Activated naive CD4-positive, alpha-beta T cell treated with anti-CD3 and anti-CD28 coated beads, Interleukin-2, amount 50 U/mL, for 16 hours (primary cell): ENCODE measurements at regions not wholly inside any gene's neighbourhood (a gene's known extent, or its start where the extent isn't known, plus 50 kb on each side); places are given as distances from the start of the nearest gene placed in this dataset.

ENCODE experiments used
- DNase-seq: peaks from one replicate; pipeline ENCODE4 v3.0.0-alpha.2; 2020

DNA sequence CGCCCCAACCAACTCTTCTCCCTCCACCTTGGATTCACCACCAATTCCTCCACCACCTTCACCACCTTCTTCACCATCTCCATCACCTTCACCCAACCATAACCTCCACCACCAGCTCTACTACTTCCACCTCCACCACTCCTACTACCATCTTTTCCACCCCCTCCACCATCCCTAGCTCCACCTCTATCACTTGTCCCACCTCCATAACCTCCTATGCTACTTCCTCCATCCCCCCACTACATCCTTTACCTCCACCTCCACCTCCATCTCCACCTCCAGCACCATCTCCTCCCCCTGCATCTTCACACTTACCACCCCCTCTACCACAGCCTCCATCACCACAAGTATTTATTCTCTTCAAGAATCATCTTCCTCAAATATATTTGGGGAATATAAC lies 254.9 kb upstream of the EGLN3 start:
- no peak for DNase-seq

DNA sequence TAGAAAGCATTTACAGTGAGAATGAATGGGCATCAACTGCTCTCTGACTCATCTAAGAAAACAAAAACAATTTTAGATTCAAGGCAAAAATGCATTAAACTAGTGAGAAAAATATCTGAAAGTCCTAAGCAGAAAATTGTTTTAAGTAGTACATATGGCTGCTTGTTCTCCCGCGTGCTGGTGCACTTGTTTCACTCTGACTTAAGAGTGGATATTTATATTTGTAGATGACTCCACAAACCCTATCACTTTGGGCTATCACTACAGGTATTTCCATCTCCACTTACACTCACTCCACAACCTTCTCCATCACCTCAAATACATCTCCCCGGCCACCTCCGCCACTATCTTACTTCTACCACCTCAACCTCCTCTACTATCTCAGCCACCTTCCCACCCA lies 253.9 kb upstream of the EGLN3 start:
- DNase-seq = no peak

DNA sequence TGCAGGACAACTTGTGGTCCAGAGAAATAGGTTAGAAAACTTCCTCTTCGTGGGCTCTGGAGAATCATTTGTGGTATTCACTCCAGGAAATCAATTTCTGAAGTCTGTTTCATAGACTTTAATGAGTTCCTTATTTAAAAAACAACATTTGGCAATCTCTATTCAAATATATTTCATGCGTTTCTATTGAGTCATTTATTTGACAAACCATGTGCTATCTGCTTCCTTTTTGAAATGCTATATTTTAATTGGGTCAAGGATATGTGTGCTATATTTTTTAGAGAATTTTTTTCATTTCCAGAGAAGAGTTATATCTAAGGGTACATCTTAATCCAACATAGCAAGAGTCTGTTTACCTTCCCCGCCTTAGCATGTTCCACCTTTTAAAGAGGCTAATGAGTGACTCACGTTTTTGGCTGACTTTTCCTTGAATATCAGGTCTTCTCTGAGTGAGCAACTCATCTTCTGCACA lies 252.4 kb upstream of the EGLN3 start:
- DNase-seq = no peak

DNA sequence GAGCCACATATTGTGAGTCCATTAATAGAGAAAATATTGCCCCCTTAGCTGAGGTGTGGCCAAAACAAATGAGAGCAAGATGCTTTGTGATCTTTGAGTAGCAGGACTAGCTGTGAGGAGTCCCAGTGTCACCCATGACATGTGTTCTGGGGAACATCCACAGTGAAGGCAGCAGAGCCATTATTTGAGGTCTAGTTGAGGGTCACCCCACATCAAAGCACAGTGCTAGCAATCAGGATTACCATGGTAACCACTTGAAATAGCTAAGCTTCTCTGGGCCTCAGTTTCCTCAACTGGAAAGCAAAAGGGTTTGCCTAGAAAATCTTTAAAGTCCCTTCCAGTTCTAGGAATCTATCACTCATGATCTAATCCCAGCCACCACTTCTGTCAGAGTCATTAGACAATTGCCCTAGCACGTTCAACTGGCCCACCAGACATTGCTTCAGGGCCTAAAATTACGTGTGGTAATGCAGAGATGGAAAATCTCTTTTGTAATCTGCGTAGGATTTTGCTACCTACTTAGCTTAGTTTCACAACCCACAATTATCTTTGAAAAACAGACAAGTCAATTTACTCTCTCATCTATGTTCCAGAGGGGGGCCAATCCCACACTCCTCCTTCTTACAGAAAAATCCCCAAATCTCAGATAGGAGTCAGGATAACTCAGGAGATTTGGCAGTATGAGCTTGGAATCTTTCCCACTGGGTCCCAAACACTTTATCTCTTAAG lies 251.2 kb upstream of the EGLN3 start:
- no peak for DNase-seq

DNA sequence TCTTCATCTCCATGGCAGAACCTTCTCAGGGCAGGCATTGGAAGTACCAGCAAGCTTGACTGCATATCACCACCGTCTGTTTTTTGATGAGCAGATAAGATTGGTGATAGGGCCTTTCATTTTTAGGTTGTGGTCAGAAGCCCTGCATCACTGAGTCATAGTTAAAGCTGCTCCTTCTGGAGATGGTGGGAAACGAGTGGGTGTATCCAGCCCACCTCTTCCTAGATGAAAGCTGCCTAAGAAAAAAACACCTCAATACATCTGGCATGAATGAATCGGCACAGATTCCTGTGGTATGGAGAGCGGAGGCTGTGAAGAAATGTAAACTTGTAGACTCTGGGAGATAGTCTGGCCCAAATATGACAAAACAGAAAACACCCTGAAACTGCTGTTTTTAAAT lies 248.7 kb upstream of the EGLN3 start:
- DNase-seq = no peak

DNA sequence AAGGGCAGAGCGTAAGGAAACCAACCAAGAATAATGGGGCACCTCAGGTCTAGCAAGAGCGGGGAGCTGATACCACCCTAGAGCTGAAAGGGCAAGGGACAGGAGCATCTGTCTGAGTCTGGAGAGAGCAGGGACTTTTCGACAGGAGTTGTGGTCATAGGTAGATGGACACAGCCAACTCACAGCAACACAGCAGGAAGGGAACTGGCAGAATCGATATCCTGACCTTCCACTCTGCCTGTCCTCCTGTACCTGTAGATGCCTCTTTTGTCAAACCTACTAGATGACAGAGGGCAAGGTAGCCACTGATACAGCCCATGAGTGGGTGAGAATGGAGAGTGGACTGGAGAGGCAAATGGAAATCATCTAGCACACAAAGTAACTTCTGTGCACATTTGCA lies 247.2 kb upstream of the EGLN3 start:
- no peak for DNase-seq

DNA sequence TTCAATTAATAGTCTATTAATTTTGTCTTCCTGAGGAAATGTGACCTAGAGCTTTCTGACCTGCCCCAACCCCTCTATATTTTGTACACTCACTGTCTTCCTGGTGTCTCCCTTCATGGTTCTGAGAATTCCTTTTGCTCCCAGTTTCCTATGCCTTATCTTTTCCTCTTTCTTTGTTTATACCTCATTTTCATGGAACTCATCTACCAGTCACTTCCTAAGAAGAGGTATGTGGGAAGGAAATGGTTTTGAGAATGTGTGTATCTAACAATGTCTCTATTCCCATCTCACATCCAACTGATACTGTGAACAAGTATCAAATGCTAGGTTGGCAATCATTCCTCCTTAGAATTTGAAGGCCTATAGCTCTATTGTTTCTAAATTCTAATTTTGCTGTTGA lies 245.1 kb upstream of the EGLN3 start:
- DNase-seq = no peak

DNA sequence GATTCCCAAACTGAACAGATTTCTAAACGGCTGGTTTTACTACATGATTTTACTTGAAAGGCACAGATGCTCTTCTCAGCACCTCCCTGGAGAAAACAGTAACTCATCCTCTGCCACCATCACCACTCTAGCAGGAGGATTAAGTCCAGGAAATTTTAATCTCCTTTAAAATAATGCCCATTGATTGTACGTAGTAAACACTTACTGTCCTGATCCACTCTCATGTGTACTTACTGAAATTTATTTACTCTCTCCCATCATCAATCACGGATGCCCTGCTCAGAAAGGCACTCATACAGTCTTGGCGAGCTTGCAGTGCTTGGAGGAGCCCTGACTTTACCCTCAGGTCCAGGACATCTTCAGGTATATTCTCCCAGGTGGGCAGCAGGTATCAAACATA lies 239.8 kb upstream of the EGLN3 start:
- DNase-seq = no peak

DNA sequence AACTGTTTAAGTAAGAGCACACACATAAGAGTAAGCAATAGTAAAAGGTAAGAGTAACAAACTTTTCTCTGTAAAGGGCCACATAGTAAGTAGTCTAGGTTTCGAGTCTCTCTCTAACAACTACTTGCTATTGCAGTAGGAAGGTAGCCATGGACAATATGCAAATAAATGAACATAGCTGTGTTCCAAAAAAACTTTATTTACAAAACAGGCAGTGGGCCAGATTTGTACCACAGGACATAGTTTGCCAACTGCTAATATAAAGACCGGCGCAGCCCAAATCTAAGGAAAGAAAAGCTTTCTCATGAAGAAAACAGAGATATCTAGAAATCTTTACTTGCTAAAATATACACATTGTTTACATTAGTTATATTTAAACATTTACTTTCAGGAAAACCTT lies 239.0 kb upstream of the EGLN3 start:
- DNase-seq = no peak

DNA sequence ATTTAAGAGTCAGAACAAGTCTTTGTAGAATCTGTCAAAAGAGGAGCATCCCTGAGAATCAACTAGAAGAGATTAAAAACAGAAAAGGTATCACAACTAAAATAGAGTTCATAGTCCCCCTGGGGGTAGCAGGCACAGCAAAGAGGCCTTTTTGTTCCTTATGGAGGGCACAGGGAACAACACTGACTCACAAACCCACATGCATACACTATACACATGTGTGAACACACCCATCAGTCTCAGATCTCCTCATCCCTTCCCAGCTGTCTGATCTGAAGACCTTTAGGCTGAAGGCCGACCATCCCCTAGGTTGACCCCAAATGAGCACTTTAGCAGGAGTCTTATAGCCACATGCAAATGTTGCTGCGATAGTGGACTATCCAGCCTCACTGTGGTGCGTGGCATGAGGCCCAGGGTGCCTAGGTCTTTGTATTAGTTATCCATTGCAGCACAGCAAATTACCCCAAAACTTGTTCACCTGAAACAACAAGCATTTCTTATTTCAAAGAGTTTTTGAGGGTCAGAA lies 236.7 kb upstream of the EGLN3 start:
- no peak for DNase-seq

DNA sequence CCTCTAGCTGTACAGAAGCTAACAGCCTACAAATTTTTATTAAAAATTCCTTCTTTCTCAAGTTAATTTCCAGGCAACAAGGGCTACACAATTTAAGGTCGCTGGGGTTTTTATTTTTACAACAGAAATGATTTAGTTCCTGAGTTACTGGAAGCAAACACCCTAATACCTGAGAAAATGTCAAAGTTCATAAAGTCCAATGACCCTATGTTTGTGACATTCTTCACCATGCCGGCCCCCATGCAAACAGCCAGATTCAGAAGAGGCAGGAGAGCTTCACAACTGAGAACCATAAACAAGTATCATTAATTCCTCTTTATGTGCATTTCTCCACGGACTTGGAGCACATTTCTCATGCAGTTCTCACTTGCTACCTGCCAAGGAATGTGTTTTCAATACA lies 236.2 kb upstream of the EGLN3 start:
- no peak for DNase-seq

DNA sequence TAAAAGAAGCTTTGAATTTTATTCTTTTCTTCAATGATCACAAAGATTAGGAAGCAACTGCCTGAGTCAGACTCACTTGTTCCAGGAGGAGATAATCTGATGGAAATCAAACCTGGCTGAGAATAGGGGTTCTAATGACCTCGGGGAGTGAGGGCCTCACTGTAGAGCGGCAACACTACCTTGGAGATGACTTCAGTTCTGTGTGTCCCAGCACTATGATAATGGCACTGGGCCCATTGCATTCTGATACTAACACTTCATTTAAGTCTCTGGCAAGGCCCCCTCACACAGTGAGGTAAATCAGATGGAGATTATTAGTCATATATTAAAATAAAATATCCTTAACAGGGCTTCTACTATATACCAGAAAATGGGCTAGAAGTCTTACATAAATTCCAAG lies 233.3 kb upstream of the EGLN3 start:
- DNase-seq = no peak

DNA sequence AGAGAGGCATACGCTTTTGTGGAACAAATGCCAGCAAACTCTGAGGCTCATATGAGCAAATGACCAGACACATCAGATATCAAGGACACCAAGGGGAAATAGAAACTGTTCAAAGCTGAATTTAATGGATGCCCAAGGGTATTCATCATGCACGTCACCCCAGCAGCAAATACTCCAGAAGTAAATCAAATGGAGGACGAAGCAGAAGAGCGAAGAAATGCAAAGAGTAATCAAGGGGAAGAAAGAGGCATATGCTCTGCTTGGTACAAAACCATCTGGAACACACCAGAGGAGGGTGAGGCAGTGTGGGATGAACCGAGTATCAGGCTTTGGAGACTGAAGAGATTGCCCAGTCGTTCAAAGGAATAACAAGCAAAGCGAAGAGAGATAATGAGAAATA lies 232.6 kb upstream of the EGLN3 start:
- no peak for DNase-seq

DNA sequence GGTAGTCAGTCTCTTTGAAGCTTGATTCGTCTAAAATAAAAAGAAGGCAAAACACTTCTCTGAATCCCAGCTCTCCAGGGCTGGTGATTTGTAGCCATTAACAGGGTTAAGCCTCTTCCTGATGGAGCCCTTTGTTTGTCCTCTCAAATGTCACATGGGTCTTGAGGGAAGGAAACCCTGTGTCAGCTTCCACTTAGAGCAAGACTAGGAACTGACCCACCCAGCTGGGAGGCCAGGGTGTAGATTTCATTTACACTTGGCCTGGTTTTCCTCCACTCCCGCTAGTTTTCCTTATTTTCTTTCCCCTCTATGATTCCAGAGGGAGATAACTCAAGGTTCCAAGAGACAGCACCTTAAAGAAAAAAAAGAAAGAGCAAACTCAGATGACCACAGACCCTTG lies 230.5 kb upstream of the EGLN3 start:
- DNase-seq = no peak

DNA sequence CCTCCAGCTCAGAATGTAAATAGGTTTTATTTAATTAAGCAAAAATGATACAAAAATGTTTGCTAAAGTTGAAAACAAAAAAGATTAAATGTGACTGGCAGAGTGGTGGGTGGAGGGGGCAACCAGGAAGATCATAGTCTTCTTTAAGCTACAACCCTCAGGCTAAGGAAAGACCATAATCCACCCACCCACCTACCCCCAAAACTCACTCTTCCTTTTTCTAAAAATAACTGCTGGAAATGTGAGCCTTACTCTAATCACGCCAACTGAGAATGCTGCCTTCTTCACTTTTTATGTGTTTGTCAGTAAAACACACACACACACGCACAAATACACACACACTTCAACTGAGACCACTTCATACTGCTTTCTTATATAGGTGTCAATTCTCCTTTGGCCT lies 230.0 kb upstream of the EGLN3 start:
- no peak for DNase-seq

DNA sequence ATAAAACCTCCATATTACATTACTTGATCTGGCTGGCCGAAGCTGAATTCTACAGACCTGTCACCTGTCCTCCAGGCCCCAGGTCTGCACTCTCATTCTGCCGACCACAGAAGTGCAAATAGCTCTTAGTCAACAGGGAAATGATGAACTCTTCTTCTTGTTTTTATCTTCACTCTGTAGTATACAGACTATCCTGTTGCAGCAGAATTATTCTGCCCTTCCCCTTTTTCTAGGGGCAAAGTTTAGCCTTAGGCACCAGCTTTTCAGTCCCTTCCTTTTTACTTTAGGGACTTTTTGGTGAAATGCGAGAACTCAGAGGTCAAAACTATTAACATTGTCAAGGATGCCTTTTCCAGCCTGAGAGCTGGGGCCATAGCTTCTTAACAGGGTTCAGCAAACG lies 229.6 kb upstream of the EGLN3 start:
- DNase-seq = no peak

DNA sequence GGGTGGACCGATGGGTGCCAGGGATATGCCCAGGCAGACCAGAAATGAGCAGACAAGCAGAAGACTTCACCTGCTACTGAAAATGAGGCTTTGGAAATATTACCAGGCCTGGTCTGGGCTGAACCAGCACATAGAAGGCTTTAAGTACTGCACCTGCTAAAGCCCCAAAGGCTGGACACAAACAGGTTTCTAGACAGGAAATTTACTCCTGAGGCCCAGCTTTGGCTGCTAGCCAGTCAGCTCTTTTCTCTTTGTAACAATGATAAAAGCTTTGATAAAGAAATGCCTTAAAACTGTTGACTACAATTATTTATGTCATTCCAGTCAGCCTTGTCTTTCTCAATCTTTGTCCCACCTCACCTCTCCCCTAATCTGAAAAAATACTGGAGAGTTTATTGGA lies 228.9 kb upstream of the EGLN3 start:
- no peak for DNase-seq

DNA sequence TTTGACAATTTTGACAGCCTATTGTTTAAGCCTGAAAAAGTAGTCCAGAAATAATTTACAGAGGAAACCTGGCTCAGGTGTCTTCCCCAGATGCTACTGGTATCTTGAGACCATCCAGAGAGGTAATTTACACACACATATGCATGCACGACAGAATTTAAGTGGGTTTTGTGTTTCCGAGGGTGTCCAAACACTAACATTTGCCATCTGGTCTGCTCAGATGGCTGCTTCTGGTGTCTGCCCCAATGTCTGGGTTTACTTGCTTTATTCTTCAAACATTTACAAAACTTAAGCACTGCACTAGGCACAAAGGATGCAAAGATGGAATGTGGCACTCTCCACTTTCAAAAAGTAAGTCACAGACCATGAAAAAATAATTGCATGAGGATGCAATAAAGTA lies 226.6 kb upstream of the EGLN3 start:
- no peak for DNase-seq

DNA sequence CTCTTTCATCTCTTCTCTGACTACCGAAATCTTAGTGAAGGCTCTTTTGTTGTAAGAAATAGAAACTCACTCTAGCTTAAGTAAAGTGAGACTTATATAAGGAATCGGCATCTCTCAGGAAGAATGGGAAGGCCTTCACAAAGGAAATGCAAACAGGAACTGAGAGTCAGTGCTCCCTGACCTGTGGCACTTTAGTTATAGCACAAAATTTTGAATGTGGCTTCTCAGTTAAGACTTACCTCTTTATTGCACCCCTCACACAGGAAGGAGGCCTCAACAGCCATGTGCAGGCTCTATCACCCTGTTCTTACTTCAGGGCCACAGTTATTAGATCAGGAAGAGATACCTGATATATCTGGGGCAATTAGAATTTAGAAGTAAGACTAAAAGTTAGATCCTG lies 224.7 kb upstream of the EGLN3 start:
- no peak for DNase-seq

DNA sequence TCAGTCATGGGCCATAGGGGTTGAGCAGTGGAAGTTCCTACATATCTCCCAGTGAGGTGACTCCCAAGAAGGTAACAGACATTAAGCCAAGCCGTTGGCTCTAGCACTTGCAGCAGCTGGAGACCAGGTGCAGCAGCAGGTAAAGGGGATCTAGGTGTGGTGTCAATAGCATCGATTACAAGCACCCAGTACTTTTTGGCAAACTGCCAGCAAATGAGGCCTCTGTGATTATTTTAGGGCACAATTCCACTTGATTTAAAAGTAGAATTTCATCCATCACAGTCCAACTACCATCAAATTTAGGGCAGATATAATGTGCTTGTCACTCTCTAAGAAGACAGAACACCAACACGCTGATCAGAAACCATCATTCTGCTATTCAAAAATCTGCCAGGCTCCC lies 224.1 kb upstream of the EGLN3 start:
- no peak for DNase-seq

DNA sequence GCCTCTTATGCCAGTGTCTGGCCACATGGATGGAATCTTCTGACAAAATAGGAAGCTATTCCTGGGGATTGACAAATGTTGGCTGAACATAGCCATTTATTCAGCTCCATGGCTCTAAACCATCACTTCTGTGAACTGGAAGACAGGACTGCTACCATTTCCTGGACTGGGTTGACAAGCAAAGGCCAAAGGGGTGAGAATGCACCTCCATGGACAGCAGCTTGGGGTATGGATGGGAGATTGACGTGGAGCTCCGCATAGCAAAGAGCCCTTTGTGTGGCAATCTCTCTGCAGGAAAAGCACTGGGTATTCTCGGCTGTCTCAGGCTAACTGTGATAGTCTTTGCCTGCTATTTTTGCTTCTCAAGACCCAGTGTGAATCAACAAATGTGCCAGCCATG lies 223.0 kb upstream of the EGLN3 start:
- no peak for DNase-seq

DNA sequence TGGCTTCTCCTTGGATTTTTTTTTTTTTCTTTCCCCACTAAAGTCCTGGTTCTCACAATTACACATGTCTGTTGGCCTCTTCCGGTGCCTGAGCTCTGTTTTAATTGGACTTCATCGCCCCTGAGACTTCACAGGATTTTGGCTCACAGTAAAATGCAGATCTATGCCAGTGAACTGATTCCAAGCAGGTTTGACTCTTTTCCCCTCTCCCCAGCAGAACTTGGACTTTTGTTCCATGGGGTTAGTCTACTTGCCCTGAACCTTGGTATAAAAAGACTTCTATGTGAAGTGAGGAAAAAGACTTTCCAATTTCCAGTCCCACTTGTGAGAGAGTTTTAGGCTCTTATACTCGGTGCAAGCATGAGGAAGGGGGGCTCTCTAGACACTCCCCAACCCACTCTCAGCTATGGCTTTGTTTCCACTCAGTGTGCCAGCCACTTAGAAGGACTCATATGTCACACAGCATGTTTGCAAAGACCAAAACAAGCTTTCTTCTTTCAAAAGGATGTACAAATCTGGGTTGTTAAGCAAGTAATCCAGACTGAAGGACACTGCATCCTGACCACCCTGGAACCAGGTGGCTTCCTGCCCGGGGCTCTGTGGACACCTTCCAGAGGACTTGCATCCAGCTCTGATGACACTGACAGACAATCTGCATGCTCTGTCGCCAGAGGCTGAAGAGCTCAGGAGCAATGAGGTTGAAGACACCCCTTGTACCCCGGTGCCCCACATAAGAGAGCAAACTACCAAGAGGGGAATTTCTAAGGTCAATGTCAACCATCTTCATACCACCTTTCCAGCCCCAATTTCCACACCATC lies 221.9 kb upstream of the EGLN3 start:
- DNase-seq = no peak

DNA sequence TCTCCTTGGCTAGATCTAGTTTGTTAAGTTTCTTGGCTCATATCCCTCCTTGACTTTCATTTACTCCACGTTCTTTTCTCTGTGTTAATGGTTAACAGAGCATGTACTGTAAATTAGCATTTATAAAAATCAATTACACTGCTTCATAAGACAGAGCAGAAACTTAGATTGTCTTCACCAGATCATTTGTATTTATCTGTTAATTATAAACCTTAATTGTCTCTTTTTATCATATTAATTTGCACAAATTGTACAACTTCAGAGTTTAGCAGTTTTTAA lies 221.2 kb upstream of the EGLN3 start:
- no peak for DNase-seq

DNA sequence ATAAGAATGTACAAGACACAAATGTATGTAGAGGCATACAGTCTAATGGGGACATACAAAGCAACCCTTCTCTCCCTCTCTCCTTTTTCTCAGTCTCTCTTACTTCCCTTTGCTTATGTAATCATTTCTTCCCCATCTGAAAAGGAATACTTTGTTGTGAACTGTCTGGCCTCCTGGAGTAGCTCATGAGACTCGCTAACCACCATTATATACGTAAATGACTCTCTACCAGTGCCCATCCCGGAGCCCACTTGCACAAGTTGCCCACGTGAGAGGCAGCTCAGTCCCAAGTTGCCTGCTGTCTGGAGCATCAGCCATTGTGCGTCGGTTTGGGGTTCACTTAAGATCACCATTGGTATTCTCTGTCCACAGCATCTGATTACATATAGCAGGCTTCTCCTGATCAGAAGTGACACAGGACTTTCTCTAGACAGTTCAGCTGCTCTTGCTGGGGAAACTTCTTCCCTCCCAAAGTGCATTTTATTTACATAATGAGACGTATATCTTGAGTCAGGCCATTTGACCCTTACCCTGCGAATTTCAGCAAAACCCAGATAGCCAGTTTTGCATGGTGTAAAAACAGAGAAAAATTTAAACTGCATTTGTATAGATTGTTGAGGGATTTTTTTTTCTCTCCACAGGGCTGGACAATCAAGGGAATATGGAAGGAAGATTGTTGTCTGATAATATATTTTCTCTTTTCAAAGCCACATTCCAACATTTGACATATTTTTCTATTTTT lies 220.7 kb upstream of the EGLN3 start:
- DNase-seq = no peak
